Naive thymus-derived CD4-positive, alpha-beta T cell (primary cell): ENCODE measurements at regions not wholly inside any gene's neighbourhood (a gene's known extent, or its start where the extent isn't known, plus 50 kb on each side); places are given as distances from the start of the nearest gene placed in this dataset.

Source experiments
- ATAC-seq: fragments of 150-1000 bp; cut with Tn5 transposase; 2 replicates; pipeline ENCODE4 v1.10.0; 2021; ENCODE audit warnings: mild to moderate bottlenecking, moderate library complexity
- CTCF ChIA-PET: fragments of 350-600 bp; sonication (Branson Sonifier 250); formaldehyde crosslinking; loops from one replicate; lab custom pipeline; 2021; ENCODE audit warnings: antibody characterized with exemption; lab: Charles Lee
- POLR2A ChIA-PET: fragments of 350-600 bp; sonication (Branson Sonifier 250); formaldehyde crosslinking; loops from one replicate; lab custom pipeline; 2021; ENCODE audit warnings: antibody characterized with exemption, inconsistent platforms; lab: Charles Lee
- DNase-seq, 9 donors: peaks; one replicate each; pipeline versions ENCODE4 v3.0.0 to v3.0.0-alpha.2; 2020 to 2022; ENCODE audit warnings: mixed read lengths in 1 of 9
- H3K27ac ChIP-seq: one replicate; pipeline ENCODE4 v1.7.0; 2013; ENCODE audit warnings: mild to moderate bottlenecking, low read depth, low read length, moderate library complexity
- H3K27me3 ChIP-seq, 2 donors: one replicate each; pipeline ENCODE4 v1.7.0; 2013; ENCODE audit warnings: low read length in 2 of 2, mild to moderate bottlenecking in 2 of 2, moderate library complexity in 2 of 2; ENCODE audit not compliant: control insufficient read depth in 2 of 2, insufficient read depth in 2 of 2
- H3K36me3 ChIP-seq, 3 experiments: 1 replicate in 2 of 3; 2 replicates in 1 of 3; pipeline ENCODE4 v1.7.0; 2013; ENCODE audit warnings: low read length in 3 of 3, mild to moderate bottlenecking in 3 of 3, moderate library complexity in 1 of 3; ENCODE audit not compliant: insufficient read depth in 3 of 3, control insufficient read depth in 2 of 3
- H3K4me1 ChIP-seq, 2 donors: one replicate each; pipeline ENCODE4 v1.7.0; 2013; ENCODE audit warnings: low read length in 2 of 2, mild to moderate bottlenecking in 2 of 2, moderate library complexity in 1 of 2; ENCODE audit not compliant: control insufficient read depth in 2 of 2, insufficient read depth in 2 of 2
- H3K4me3 ChIP-seq: 2 replicates; pipeline ENCODE4 v1.7.0; 2013; ENCODE audit warnings: mild to moderate bottlenecking, low read length
- H3K9me3 ChIP-seq, 3 experiments: 1 replicate in 2 of 3; 2 replicates in 1 of 3; pipeline ENCODE4 v1.7.0; 2013; ENCODE audit warnings: low read length in 3 of 3; ENCODE audit not compliant: control insufficient read depth in 2 of 3
- H3K27ac Mint-ChIP-seq, 9 donors: one replicate each; pipeline ENCODE4 v1.8.0; 2020 to 2022; ENCODE audit warnings: mixed read lengths in 9 of 9, mild to moderate bottlenecking in 8 of 9, moderate library complexity in 5 of 9, inconsistent platforms in 2 of 9
- H3K27me3 Mint-ChIP-seq, 5 donors: one replicate each; pipeline ENCODE4 v1.8.0; 2021 to 2022; ENCODE audit warnings: mixed read lengths in 5 of 5, mild to moderate bottlenecking in 1 of 5
- H3K36me3 Mint-ChIP-seq, 5 donors: one replicate each; pipeline ENCODE4 v1.8.0; 2020 to 2022; ENCODE audit warnings: mixed read lengths in 5 of 5, mild to moderate bottlenecking in 3 of 5, inconsistent platforms in 1 of 5
- H3K4me1 Mint-ChIP-seq, 7 donors: one replicate each; pipeline ENCODE4 v1.8.0; 2020 to 2022; ENCODE audit warnings: mixed read lengths in 7 of 7, mild to moderate bottlenecking in 3 of 7, inconsistent platforms in 1 of 7
- H3K4me3 Mint-ChIP-seq, 10 donors: one replicate each; pipeline ENCODE4 v1.8.0; 2020 to 2022; ENCODE audit warnings: mild to moderate bottlenecking in 10 of 10, mixed read lengths in 10 of 10, moderate library complexity in 6 of 10, inconsistent platforms in 2 of 10
- H3K9me3 Mint-ChIP-seq, 11 donors: one replicate each; pipeline ENCODE4 v1.8.0; 2020 to 2022; ENCODE audit warnings: mixed read lengths in 11 of 11, mild to moderate bottlenecking in 4 of 11, inconsistent platforms in 1 of 11, moderate library complexity in 1 of 11
- intact Hi-C, 2 donors: fragments of 100-400 bp; cut with micrococcal nuclease; formaldehyde crosslinking; loops; one replicate each; pipeline ENCODE4 v1.15.1; 2023

- ChIA-PET CTCF (no interaction called here), POLR2A (no interaction called here)
- Histone ChIP-seq H3K36me3 (no peaks in the 10 kb centered on the region), H3K4me1 (no peaks in the 10 kb centered on the region), H3K27ac (no peak overlapping the region), H3K4me3 (no peak overlapping the region), H3K27me3 (no peaks in the 10 kb centered on the region), H3K9me3 (no peaks in the 10 kb centered on the region)
- DNase-seq (no peak), ATAC-seq (no peak)
- Mint-ChIP-seq H3K9me3 (peaks cover 0 to 3% (median 0%) of the 10 kb centered on the region in 11 donors), H3K4me3 (no peak overlapping the region), H3K36me3 (no peaks in the 10 kb centered on the region), H3K4me1 (no peaks in the 10 kb centered on the region), H3K27ac (no peak overlapping the region), H3K27me3 (no peaks in the 10 kb centered on the region)
- intact Hi-C loops, result no loop called here
Observed at GRCh38 chr5:103919506-103919905, 356.9 kb upstream of the NUDT12 start.

DNA sequence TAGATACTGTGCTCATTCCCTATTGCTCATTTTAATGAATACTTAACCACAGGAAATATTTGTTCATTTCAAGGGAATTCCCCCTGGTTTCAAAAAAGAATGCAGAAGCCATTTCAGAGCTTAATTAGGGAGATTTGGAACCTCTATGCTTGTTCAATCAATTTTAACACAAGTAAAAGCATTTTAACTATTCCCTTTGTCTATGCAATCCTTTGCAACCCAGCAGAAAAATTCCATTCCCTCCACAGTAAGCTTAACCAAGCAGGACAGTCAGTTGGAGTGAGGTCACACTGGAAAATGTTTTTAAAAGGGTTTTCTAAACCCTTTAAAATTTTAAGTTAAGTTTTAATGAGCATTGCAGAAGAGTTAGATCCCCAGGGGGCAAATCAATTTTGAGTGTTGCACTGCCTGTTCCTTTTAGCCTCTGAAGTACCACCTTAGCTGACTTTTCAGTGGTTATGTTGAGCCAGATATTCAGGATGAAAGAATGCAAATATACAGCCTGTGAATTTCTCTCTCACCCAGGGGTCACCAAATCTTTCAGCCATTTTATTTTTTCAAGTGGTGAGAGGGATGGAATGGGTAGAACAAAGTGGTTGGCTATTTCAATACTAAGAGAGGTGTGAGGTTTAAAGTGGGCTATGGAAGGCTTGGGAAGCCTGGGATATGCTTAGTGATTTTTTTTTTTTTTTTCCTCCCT lies 356.2 kb upstream of the NUDT12 start:
- intact Hi-C loops, result no loop called here
- Mint-ChIP-seq H3K27me3 (no peaks in the 10 kb centered on the region), H3K27ac (no peak overlapping the region), H3K4me1 (no peaks in the 10 kb centered on the region), H3K9me3 (peaks cover 0 to 3% (median 0%) of the 10 kb centered on the region in 11 donors), H3K36me3 (no peaks in the 10 kb centered on the region), H3K4me3 (no peak overlapping the region)
- Histone ChIP-seq H3K9me3 (no peaks in the 10 kb centered on the region), H3K27me3 (no peaks in the 10 kb centered on the region), H3K36me3 (no peaks in the 10 kb centered on the region), H3K4me3 (no peak overlapping the region), H3K4me1 (no peaks in the 10 kb centered on the region), H3K27ac (no peak overlapping the region)
- ChIA-PET CTCF (no interaction called here), POLR2A (no interaction called here)
- ATAC-seq (no peak), DNase-seq (no peak)

- ChIA-PET POLR2A (no interaction called here), CTCF (no interaction called here)
- no peak for ATAC-seq
- H3K4me1 ChIP-seq, result no peaks in the 10 kb centered on the region
- Mint-ChIP-seq H3K36me3 (no peaks in the 10 kb centered on the region), H3K4me3 (no peak overlapping the region), H3K27ac (no peak overlapping the region), H3K4me1 (no peaks in the 10 kb centered on the region), H3K9me3 (peaks cover 0 to 3% (median 0%) of the 10 kb centered on the region in 11 donors), H3K27me3 (no peaks in the 10 kb centered on the region)
- H3K27ac ChIP-seq, result no peak overlapping the region
- H3K4me3 ChIP-seq, result no peak overlapping the region
- H3K27me3 ChIP-seq, result no peaks in the 10 kb centered on the region
- no peak for DNase-seq
- intact Hi-C loops, result no loop called here
- H3K36me3 ChIP-seq, result no peaks in the 10 kb centered on the region
- H3K9me3 ChIP-seq, result no peaks in the 10 kb centered on the region
Observed at GRCh38 chr5:103915081-103915480, 352.5 kb upstream of the NUDT12 start.

DNA sequence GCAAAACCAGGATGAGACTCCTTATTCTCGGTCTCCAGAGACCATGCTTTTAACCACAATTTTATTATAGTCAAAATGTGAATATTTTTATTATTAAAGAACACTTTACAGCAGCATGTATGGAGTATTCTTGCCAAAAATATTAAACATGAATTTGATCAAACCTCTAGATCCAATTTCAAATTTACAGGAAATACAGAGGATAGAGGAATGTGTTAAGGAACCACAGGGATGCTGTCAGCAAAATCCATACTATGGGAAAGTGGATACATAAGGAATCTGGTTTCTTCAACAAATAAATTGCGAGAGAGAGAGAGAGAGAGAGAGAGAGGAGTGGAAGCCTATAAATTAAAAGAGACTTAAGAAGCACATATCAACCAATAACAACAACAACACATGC lies 348.2 kb upstream of the NUDT12 start:
- no peak overlapping the region for H3K27ac ChIP-seq
- no peaks in the 10 kb centered on the region for H3K4me1 ChIP-seq
- CTCF ChIA-PET, result no interaction called here
- ATAC-seq (no peak), DNase-seq (no peak)
- H3K27me3 ChIP-seq, result no peaks in the 10 kb centered on the region
- H3K27me3 Mint-ChIP-seq, result no peaks in the 10 kb centered on the region
- H3K4me1 Mint-ChIP-seq, result no peaks in the 10 kb centered on the region
- H3K9me3 Mint-ChIP-seq, result peaks cover 0 to 4% (median 0%) of the 10 kb centered on the region in 11 donors
- H3K9me3 ChIP-seq, result no peaks in the 10 kb centered on the region
- no peak overlapping the region for H3K27ac Mint-ChIP-seq
- POLR2A ChIA-PET, result no interaction called here
- intact Hi-C loops, result no loop called here
- no peaks in the 10 kb centered on the region for H3K36me3 ChIP-seq
- H3K4me3 Mint-ChIP-seq, result no peak overlapping the region
- no peak overlapping the region for H3K4me3 ChIP-seq
- no peaks in the 10 kb centered on the region for H3K36me3 Mint-ChIP-seq

- Histone ChIP-seq H3K27me3 (no peaks in the 10 kb centered on the region), H3K27ac (no peak overlapping the region), H3K9me3 (no peaks in the 10 kb centered on the region), H3K4me1 (no peaks in the 10 kb centered on the region), H3K4me3 (no peak overlapping the region), H3K36me3 (no peaks in the 10 kb centered on the region)
- H3K36me3 Mint-ChIP-seq, result no peaks in the 10 kb centered on the region
- ChIA-PET CTCF (no interaction called here), POLR2A (no interaction called here)
- DNase-seq (no peak), ATAC-seq (no peak)
- peaks cover 0 to 8% (median 0%) of the 10 kb centered on the region in 11 donors for H3K9me3 Mint-ChIP-seq
- H3K4me3 Mint-ChIP-seq, result no peak overlapping the region
- H3K4me1 Mint-ChIP-seq, result no peaks in the 10 kb centered on the region
- no peak overlapping the region for H3K27ac Mint-ChIP-seq
- intact Hi-C loops, result no loop called here
- H3K27me3 Mint-ChIP-seq, result no peaks in the 10 kb centered on the region
Observed at GRCh38 chr5:103910011-103910410, 347.4 kb upstream of the NUDT12 start.

GRCh38 chr5:103909391-103909790 lies 346.8 kb upstream of the NUDT12 start:
- intact Hi-C loops, result no loop called here
- ChIA-PET CTCF (no interaction called here), POLR2A (no interaction called here)
- no peak overlapping the region for H3K27ac ChIP-seq
- H3K36me3 Mint-ChIP-seq, result no peaks in the 10 kb centered on the region
- no peaks in the 10 kb centered on the region for H3K4me1 Mint-ChIP-seq
- no peak for DNase-seq
- no peak overlapping the region for H3K27ac Mint-ChIP-seq
- no peaks in the 10 kb centered on the region for H3K27me3 Mint-ChIP-seq
- no peaks in the 10 kb centered on the region for H3K36me3 ChIP-seq
- H3K27me3 ChIP-seq, result no peaks in the 10 kb centered on the region
- H3K9me3 Mint-ChIP-seq, result peaks cover 0 to 8% (median 3%) of the 10 kb centered on the region in 11 donors
- H3K4me3 Mint-ChIP-seq, result no peak overlapping the region
- ATAC-seq, result no peak
- no peaks in the 10 kb centered on the region for H3K4me1 ChIP-seq
- H3K9me3 ChIP-seq, result no peaks in the 10 kb centered on the region
- no peak overlapping the region for H3K4me3 ChIP-seq

GRCh38 chr5:103908336-103909080 lies 345.9 kb upstream of the NUDT12 start:
- Histone ChIP-seq H3K36me3 (no peaks in the 10 kb centered on the region), H3K27ac (no peak overlapping the region), H3K9me3 (no peaks in the 10 kb centered on the region), H3K4me1 (no peaks in the 10 kb centered on the region), H3K27me3 (no peaks in the 10 kb centered on the region), H3K4me3 (no peak overlapping the region)
- H3K36me3 Mint-ChIP-seq, result no peaks in the 10 kb centered on the region
- peaks cover 0 to 10% (median 5%) of the 10 kb centered on the region in 11 donors for H3K9me3 Mint-ChIP-seq
- no peaks in the 10 kb centered on the region for H3K27me3 Mint-ChIP-seq
- CTCF ChIA-PET, result no interaction called here
- no peaks in the 10 kb centered on the region for H3K4me1 Mint-ChIP-seq
- H3K27ac Mint-ChIP-seq, result no peak overlapping the region
- intact Hi-C loops, result no loop called here
- DNase-seq, result no peak
- no peak for ATAC-seq
- no peak overlapping the region for H3K4me3 Mint-ChIP-seq
- POLR2A ChIA-PET, result no interaction called here
